NCI-H1436 (cell line): ENCODE measurements at regions not wholly inside any gene's neighbourhood (a gene's known extent, or its start where the extent isn't known, plus 50 kb on each side); places are given as distances from the start of the nearest gene placed in this dataset.

Experiments used
- DNase-seq: peaks from one replicate; lab custom pipeline; 2025; lab: John Stamatoyannopoulos, UW

GRCh38 chr2:160876765-160877164 is 283.5 kb upstream of the TANK start:
- no peak for DNase-seq

- DNase-seq = no peak
These were observed 281.6 kb upstream of the TANK start for GRCh38 chr2:160878618-160879017.

- DNase-seq = no peak
These were observed 277.3 kb upstream of the TANK start for GRCh38 chr2:160882906-160883305.

- DNase-seq = no peak
These were observed 276.2 kb upstream of the TANK start for GRCh38 chr2:160884056-160884455.

GRCh38 chr2:160889439-160890170 is 270.6 kb upstream of the TANK start:
- DNase-seq = no peak

- no peak for DNase-seq
These were observed 269.4 kb upstream of the TANK start for GRCh38 chr2:160890667-160891352.

- DNase-seq = no peak
These were observed 268.9 kb upstream of the TANK start for GRCh38 chr2:160891353-160891740.

- no peak for DNase-seq
These were observed 268.0 kb upstream of the TANK start for GRCh38 chr2:160892204-160892603.

GRCh38 chr2:160893581-160893980 is 266.6 kb upstream of the TANK start:
- DNase-seq = no peak

GRCh38 chr2:160898581-160899307 is 261.5 kb upstream of the TANK start:
- DNase-seq = no peak

- no peak for DNase-seq
These were observed 258.6 kb upstream of the TANK start for GRCh38 chr2:160901613-160902012.

GRCh38 chr2:160905862-160906261 is 254.4 kb upstream of the TANK start:
- DNase-seq = no peak

- no peak for DNase-seq
These were observed 253.3 kb upstream of the TANK start for GRCh38 chr2:160906878-160907277.

- no peak for DNase-seq
These were observed 252.5 kb upstream of the TANK start for GRCh38 chr2:160907738-160908137.

GRCh38 chr2:160908157-160908556 is 252.1 kb upstream of the TANK start:
- no peak for DNase-seq

GRCh38 chr2:160909781-160910242 is 250.4 kb upstream of the TANK start:
- DNase-seq = no peak

GRCh38 chr2:160910681-160911080 is 249.5 kb upstream of the TANK start:
- DNase-seq = no peak

GRCh38 chr2:160911258-160911657 is 249.0 kb upstream of the TANK start:
- no peak for DNase-seq

GRCh38 chr2:160912276-160912675 is 248.0 kb upstream of the TANK start:
- DNase-seq = no peak

GRCh38 chr2:160913323-160913722 is 246.9 kb upstream of the TANK start:
- no peak for DNase-seq

GRCh38 chr2:160914217-160914616 is 246.0 kb upstream of the TANK start:
- DNase-seq = no peak

- DNase-seq = no peak
These were observed 243.9 kb upstream of the TANK start for GRCh38 chr2:160916300-160916699.

- DNase-seq = no peak
These were observed 242.4 kb upstream of the TANK start for GRCh38 chr2:160917850-160918249.
